ENCODE measurements at regions not wholly inside any gene's neighbourhood (a gene's known extent, or its start where the extent isn't known, plus 50 kb on each side); places are given as distances from the start of the nearest gene placed in this dataset.
A peak's percentile ranks its signal among the peaks of the same experiment; 100 is the strongest.

DNA sequence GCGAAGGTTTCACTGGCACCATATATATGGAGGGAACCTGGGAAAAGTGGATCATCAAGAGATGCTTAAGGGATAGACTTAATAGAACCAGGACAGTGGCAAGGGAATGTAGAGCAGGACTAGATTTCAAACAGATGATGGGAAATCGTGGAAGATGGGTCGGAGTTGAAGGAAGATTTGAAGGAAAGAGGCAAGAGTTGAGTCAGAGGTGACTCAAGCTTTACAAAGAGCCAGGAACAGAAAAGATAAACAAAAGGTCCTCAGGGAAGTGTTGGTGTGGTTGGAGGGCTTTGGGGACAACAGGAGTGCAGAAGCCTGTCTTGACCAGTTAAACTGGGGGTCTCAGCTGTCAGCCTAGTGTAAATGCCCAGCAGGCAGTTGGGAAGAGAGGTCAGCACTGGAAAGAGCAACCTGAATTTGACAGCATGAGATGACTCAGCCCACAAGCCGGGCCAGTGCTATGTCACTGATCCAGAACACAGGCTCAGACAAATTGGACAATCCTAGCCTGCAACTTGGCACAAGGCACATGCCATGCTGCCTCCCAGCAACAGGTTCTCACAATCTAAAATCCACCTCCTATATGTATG, 230.5 kb downstream of the IDS start:
- DNase-seq (ENCODE audit: low read depth), result no peak

DNA sequence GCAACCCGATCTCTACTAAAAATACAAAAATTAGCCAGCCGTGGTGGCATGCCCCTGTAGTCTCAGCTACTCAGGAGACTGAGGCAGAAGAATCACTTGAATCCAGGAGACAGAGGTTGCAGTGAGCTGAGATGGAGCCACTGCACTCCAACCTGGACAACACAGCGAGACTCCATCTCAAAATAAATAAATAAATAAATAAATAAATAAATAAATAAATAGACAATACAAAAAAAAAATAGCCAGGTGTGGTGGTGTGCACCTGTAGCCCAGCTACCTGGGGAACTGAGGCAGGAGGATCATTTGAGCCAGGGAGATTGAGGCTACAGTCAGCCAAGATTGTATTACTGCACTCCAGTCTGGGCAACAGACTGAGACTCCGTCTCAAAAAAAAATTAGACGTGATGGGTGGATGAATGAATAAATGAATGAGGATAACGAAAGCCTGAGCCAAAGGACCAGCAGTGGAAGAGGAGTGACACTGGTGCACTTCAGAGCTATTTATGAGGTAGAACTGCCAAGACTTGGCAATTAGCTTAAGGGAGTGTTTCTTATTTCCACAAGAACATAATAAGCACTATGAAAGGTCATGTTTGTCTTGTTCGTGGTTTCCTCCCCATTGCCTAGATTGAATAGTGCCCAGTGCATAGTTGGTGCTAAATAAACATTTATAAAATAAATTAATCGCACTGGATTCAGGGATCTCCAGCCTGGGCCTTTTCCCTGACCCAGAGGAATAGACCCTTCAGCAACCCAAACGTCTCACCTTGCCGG, 232.2 kb downstream of the IDS start:
- no peak for DNase-seq (ENCODE audit: low read depth)

DNA sequence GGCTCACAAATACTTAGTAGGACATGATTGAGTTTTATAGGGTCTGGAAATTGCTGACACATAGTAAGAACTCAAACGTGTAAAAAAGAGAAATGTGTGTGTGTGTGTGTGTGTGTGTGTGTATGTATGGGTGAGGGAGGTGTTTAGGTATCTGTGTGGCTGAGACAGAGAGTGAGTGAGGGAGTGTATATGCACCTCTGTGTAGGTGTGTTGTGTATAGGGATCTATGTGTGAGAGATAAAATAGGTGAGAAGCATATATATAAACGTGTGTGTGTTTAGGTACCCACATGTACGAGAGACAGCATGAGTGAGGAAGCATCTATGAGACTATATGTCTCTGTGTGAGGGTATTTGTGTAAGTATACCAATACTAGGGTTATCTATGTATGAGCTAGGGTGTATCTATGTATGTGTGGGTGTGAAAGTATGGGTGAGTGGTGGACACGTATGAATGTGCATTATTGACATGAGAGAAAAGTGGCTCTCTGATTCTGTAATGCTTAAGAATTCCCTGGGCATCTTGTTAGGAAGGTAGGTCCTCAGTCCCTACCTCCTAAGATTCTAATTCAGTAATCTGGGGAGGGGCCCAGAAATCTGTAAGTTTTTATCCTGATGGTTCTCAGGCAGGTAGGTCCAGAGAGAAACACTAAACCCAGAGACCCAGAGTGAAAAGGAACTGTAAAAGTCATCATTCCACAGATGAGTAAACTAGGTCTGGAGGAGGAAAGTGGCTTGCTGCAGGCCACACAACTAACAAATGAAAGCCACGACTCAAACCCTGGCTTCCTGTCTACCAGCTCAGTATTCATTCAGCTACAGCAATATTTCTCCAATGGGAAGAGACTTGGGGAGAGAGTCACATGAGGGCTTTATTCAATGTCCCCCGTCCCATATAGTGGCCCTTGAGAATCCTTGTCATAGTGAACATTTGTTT, 237.0 kb downstream of the IDS start:
- no peak for DNase-seq (ENCODE audit: low read depth)

DNA sequence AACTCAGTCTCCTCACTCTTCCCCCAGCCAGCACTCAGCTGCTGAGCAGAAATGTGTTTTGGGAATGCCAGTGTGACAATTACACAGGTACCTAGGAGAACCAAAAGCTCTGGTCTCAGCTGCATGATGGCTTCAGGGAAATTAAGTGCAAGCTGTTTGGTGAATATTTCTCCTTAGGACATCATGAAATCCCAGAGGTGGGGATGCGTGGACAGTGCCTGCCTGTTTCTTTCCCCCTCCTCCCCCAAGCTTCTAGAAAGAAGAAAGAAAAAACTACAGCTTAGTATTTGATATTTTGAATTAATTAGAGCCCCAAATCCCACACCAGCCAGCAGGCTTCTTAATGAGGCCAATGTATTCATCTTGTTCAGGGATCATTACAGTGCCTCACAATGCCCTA, 243.0 kb downstream of the IDS start:
- no peak for DNase-seq (ENCODE audit: low read depth)

DNA sequence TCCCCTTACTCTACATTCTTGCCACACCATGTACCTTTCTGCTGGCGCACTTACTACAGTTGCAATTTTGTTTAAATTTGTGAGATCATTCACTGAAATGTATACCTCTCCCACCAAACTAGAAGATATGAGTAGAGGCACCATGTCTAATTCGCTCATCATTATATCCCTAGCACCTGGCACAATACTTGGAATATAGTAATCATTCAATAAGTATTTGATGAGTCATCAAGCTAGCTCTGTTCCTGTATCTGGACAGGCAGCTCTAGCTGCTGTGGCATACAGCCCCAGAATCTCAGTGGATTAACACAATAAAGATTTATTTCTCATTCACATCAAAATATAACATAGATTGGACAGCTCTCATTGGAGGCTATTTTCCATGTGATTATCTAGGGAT, 245.9 kb downstream of the IDS start:
- DNase-seq (ENCODE audit: low read depth), result no peak

DNA sequence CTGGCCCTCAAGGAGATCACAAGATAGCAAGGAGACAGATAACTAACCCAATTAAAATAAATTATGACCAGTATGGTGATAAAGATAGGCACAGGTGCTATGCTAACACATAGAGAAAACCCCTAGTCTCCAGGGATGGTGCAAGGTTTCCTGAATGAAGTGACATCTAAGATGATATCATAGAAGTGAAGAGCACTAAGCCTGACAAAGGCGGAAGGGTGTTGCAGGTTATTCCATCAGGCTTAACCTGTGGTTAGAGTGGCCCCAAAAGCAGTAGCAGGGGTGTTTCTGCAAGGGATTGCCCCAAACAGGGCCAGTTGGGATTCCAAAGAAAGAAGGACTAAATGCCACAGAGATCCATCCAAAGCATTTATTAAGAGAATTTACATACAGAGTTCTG, 249.2 kb downstream of the IDS start:
- DNase-seq (ENCODE audit: low read depth), result no peak

DNA sequence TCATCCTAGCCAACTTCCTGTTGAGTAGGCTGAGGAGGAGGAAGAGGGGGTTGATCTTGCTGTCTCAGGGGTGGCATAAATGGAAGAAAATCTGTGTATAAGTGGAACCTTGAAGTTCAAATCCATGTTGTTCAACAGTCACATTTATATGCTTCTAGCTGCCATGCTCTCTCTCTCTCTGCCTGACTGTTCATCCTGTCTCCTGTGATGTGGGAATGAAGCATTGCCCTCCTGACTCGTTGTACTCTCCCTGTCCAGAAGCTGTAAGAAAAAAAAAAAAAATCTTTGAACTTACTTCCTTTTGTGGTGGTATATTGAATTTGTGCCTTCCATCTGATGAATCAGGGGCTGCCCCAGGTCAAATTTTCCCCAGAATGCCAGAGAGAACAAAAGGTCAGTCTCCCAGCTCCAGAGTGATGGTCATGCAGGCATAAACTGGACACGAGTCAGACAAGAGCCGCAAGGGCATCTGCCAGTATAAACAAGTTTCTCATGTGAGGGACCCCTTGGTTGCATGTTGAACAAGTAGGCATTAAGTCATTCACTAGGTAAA, 257.0 kb downstream of the IDS start:
- no peak for DNase-seq (ENCODE audit: low read depth)

DNA sequence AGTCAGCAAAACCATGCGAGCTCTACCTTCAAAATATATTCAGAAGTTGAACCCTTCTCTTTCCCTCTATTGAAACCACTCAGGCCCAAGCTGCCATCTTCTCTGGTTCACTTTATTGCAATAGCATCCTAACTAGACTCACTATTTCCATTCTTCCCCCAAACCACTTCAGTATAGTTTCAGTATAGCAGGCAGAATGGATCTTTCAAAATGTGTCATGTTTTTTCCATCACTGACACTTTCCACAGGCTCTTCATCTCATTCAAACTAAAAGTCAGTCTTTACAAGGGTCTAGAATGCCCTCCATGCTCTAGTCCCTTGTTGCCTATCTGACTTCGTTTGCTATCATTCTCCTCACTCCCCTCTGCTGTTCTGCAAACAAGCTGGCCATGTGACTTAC, 274.4 kb downstream of the IDS start:
- no peak for DNase-seq (ENCODE audit: low read depth)

DNA sequence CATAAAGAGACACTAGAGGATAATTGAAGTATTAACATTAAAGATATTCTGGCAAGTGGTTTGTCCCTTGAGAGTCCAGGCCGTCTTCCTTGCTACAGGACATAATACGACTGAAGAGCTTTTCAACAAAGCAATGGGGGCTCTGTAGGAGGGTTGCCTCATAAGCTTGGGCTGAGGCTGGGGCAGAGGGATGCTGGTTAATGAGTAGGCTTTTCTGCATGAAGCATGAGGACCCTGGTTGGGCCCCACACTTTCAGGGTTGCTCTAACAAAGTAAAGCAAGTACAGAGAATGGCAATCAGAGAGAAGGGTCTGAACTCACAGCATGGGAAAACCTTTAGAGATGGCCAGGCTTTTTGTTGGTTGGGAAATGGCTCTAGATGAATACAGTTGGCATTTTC, 281.3 kb downstream of the IDS start:
- no peak for DNase-seq (ENCODE audit: low read depth)

DNA sequence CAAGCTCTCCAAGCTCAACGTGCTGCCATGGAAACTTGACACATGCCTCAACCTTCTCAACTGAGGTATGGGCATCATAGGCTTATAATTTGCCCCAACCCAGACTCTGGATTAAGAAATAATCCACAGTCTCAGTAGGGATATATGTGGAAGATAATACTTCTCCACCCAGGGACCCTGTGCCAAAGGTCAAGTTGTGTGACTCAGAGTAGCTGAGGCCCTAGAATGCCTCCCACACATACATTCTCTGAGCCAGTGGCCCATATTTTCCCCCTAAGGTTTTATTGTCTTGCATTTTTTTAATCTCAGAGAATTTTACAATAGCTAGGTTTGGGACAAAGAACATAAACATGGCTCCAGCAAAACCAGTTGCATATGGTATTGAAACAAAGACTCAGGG, 283.1 kb downstream of the IDS start:
- no peak for DNase-seq (ENCODE audit: low read depth)

DNA sequence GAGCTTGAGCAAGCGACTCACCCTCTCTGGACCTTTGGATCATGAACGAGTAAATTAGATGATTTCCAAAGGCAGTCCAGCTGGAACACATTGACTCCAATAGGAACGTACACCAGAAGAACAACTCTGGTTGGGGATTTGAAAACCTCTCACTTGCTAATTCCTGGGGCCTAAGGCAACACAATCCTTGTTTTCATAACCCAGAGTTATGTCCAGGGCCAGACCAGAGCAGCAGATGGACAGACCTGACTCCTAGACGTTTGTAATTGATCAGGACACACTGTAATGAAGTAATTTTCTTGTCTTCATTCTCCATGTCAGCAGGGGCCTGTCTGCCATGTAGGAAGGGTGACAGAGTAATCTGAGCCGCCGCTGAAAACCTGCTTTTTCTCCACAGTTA, 283.9 kb downstream of the IDS start:
- DNase-seq (ENCODE audit: low read depth), result no peak

DNA sequence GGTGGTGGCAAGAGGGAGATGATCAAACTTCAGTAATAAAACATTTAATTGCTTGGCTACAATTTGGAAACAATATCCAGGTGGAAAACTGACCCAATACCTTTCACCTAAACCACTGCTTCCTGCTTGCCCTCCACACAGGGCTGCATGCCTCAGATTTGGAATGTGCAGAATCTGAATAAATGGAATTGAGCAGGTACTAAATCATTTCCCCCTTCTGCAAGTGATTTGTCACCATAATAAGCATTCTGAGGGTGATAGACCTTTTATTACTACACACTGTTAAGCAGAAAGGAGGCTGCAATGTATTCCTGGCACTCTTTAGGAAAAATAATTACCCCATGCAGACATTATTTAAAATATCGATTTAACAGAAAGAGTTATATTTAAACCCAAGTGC, 291.8 kb downstream of the IDS start:
- no peak for DNase-seq (ENCODE audit: low read depth)

DNA sequence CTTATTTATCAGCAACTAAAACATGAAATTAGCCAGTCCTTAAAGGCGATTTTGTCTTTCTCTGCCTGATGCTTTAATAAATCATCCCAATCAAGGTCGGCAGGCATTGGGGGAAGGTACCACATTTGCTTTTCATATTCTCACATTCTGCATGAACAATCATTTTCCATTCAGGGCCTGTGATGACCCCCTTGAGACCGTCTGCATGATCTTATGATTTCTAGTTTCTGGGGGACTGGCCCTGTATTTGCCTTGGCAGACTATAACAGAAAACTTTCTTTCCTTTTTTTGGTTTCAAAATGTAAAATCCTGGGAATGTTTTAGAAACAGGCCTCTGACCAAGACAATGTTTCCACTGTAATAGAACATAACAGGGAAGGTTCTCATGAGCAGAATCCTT, 296.8 kb downstream of the IDS start:
- peak; percentile 6 for DNase-seq (ENCODE audit: low read depth)

DNA sequence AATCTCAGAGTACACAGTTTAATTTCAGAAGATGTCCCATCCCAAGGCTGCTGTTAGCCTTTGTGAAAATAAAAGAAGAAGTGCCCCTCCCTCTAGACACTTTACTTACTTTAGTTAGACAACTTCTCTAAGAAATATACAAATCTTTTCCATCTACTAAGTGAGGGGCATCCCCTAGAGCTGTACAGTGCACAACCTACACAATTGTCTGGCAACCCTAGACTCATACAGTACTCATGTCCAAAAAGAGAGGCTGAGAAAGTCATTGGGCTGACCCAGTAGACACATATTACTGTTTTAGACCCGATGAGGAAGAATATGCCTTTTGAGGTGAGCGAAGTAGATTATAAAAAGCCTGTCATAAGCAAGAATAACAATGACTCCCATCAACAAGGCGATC, 297.6 kb downstream of the IDS start:
- no peak for DNase-seq (ENCODE audit: low read depth)

DNA sequence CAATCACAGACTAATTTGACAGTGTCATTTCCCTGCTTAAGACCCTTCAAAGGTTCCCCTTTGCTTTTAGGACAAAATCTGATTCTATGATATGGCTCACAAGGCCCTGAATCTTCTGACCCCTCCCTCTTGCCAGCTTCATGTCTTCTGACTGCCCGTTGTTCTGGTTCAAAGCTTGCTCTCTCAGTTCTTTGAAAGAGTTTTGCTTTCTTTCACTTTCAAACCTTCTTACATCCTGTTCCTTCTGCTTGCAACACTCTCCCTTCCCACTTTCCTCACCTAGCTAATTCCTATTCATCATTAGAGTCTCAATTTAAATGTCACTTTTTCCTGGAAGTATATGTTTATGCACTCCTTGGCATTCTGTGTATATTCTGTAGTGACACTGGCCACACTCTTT, 299.2 kb downstream of the IDS start:
- DNase-seq (ENCODE audit: low read depth), result no peak

DNA sequence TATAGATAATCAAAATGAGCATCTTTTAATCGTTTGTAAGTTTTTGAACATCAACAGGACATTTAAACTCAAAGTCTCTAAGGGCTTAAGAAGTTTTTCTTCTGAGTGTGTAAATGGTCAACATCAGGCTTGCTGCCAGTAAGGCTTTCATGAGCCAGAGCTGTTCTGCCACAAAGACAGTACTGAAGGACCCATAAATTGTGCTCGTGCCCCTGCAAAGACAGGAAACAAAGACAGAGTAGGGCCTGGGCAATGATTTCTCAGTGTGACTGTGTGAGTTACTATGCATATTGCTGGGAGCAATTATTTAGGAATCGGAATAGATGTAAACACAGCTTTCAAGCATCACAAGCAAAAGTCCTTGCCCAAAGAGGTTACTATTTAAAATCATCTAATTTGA, 300.0 kb downstream of the IDS start:
- DNase-seq (ENCODE audit: low read depth), result no peak

DNA sequence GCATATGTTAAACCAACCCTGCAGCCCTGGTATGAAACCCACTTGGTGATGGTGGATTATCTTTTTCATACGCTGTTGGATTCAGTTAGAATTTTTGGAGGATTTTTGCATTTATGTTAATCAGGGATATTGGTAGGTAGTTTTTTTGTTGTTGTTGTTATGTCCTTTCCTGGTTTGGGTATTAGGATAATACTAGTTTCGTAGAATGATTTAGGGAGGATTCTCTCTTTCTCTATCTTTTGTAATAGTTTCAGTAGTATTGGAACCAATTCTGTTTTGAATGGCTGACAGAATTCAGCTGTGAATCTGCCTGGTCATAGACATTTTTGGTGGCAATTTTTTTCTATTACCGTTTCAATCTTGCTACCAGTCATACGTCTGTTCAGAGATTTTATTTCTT, 305.4 kb downstream of the IDS start:
- no peak for DNase-seq (ENCODE audit: low read depth)

DNA sequence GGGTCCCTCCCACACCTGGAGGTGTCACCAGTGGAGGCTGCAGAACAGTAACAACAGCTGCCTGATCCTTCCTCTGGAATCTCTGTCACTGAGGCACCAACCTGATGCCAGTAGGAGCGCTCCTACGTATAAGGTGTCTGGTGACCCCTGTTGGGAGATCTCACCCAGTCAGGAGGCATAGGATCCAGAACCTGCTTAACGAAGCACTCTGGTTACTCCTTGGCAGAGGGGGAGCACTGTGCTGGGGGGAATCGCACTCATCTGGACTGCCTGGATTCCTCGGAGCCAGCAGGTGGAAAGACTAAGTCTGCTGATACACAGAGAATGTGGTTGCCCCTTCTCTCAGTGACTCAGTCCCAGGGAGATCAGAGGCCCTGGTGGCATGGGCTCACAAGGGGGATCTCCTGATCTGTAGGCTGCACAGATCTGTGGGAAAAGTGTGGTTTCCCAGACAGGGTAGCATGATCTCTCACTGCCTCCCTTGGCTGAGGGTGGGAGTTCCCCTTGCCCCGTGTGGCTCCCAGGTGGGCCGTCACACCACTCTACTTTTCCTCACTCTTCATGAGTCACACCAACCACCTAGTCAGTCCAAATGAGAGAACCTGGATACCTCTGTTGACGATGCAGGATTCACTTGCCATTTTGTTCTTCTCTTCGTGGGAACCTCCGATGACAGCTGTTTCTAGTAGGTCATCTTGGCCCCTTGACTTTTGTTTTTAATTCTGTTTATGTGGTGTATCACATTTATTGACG, 305.9 kb downstream of the IDS start:
- DNase-seq (ENCODE audit: low read depth), result no peak

DNA sequence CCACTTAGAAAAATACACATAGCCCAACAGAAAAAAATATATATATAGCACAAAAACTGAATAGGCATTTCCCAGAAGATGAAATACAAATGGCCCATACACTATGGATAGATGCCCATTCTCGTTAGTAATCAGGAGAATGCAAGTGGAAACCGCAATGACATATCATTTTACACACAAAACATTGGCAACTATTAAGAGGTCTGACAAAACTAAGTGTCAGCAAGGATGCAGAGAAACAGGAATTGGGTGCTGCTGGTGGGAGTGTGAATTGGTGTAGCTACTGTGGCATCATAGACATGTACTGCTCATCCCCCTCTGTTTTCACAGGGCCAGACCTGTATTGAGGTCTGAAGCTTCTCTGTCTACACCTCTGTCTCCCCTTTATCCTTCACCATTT, 320.0 kb downstream of the IDS start:
- DNase-seq (ENCODE audit: low read depth), result no peak

DNA sequence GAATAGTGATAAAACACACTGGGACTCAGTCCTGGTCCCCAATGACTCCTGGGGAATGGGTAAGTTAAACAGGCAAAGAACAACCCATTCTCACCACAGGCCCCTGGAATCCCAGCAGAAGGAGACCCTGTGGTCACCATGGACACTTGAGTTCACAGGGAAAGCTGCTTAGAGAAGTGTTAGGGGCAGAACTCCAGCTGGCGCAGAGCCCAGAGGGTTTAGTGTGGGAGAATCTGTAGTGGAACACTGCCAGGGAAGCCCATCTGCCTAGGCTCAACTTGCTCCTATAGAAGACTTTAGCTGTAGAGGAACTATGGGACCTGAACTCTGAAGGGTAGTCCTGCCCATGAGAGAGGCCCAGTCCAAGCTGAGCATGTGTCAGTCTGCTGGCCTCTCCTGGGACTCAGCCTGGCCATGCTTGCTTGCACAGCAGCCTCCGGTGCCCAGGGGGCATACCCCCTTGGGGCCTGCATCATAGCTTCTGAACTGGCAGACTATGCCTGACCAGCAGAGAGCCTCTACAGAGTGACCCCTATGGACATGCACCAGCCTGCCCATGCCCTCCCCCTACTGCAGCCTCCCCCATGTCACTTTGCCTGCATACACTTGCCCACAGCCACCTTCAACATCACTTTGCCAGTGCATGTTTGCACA, 343.5 kb downstream of the IDS start:
- DNase-seq (ENCODE audit: low read depth), result no peak

DNA sequence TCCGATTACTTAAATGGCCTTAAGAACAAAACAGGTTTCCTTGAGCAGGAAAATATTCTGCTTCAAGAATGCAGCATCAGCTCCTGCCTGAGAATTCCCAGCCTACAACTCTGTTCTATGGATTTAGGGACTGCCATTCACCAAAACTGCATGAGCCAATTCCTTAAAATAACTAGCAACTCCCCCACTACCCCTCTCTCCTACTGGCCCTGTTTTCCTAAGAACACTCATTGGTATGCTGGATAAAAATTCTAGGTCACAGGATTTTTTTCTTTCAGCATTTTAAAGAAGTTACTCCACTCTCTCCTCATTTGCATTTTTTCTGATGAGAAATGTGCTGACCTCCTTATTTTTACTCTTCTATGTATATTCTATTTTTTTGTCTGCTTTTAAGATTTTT, 347.1 kb downstream of the IDS start:
- DNase-seq (ENCODE audit: low read depth), result no peak

Measured in forelimb muscle (tissue), 1 donor.